Neural crest cell (in vitro differentiated cells): ENCODE measurements at regions not wholly inside any gene's neighbourhood (a gene's known extent, or its start where the extent isn't known, plus 50 kb on each side); places are given as distances from the start of the nearest gene placed in this dataset.
"Not testable (repeated sequence)": the region's sequence is repeated elsewhere in the genome, so short reads cannot be mapped to it uniquely, and the experiment has no call there.

Experiments used
- DNase-seq: peaks from one replicate; pipeline ENCODE4 v3.0.0; 2021; ENCODE audit warnings: low read depth, mixed read lengths, low spot score
- H3K27ac Mint-ChIP-seq: one replicate; pipeline ENCODE4 v1.8.0; 2021; ENCODE audit warnings: mild to moderate bottlenecking, mixed read lengths; ENCODE audit not compliant: unreplicated experiment
- H3K27me3 Mint-ChIP-seq: 2 replicates; pipeline ENCODE4 v1.8.0; 2021; ENCODE audit warnings: low read depth, mild to moderate bottlenecking, mixed read lengths
- H3K36me3 Mint-ChIP-seq: 2 replicates; pipeline ENCODE4 v1.8.0; 2021; ENCODE audit warnings: low read depth, mild to moderate bottlenecking, mixed read lengths
- H3K4me1 Mint-ChIP-seq: 2 replicates; pipeline ENCODE4 v1.8.0; 2021; ENCODE audit warnings: mixed read lengths
- H3K4me3 Mint-ChIP-seq: one replicate; pipeline ENCODE4 v1.8.0; 2021; ENCODE audit warnings: mild to moderate bottlenecking, mixed read lengths
- H3K9me3 Mint-ChIP-seq: 2 replicates; pipeline ENCODE4 v1.8.0; 2021; ENCODE audit warnings: mixed read lengths
- CTCF ChIP-seq: fragments of 200-600 bp; sonication (generic); conservative IDR thresholded peaks from 2 replicates; pipeline ENCODE4 v1.5.0; 2021; ENCODE audit warnings: antibody characterized with exemption, mild to moderate bottlenecking

- H3K9me3 Mint-ChIP-seq, result no peaks in the 10 kb centered on the region
- no peak overlapping the region for H3K4me3 Mint-ChIP-seq
- H3K36me3 Mint-ChIP-seq, result no peaks in the 10 kb centered on the region
- no peak for DNase-seq
- H3K27ac Mint-ChIP-seq, result no peak overlapping the region
- no peaks in the 10 kb centered on the region for H3K27me3 Mint-ChIP-seq
- TF ChIP-seq CTCF, result no peak
- peaks cover 4% of the 10 kb centered on the region for H3K4me1 Mint-ChIP-seq
Measured at GRCh38 chr9:11697126-11697525, 996.1 kb upstream of the TYRP1 start.

GRCh38 chr9:11701706-11702105, 991.5 kb upstream of the TYRP1 start:
- Mint-ChIP-seq H3K27ac (no peak overlapping the region), H3K4me3 (no peak overlapping the region), H3K9me3 (no peaks in the 10 kb centered on the region), H3K4me1 (peaks cover 19% of the 10 kb centered on the region), H3K36me3 (no peaks in the 10 kb centered on the region), H3K27me3 (no peaks in the 10 kb centered on the region)
- TF ChIP-seq CTCF, result no peak
- DNase-seq, result no peak

GRCh38 chr9:11702548-11702947, 990.6 kb upstream of the TYRP1 start:
- Mint-ChIP-seq H3K27ac (no peak overlapping the region), H3K9me3 (no peaks in the 10 kb centered on the region), H3K4me3 (no peak overlapping the region), H3K4me1 (peaks cover 27% of the 10 kb centered on the region), H3K36me3 (no peaks in the 10 kb centered on the region), H3K27me3 (no peaks in the 10 kb centered on the region)
- TF ChIP-seq CTCF, result no peak
- DNase-seq, result no peak

GRCh38 chr9:11704198-11704597, 989.0 kb upstream of the TYRP1 start:
- peak overlapping the region; percentile 10 for H3K27ac Mint-ChIP-seq
- not testable (repeated sequence) for H3K36me3 Mint-ChIP-seq, H3K4me3 Mint-ChIP-seq, H3K27me3 Mint-ChIP-seq, DNase-seq, H3K9me3 Mint-ChIP-seq
- H3K4me1 Mint-ChIP-seq, result peaks cover 29% of the 10 kb centered on the region

- Mint-ChIP-seq H3K4me3 (no peak overlapping the region), H3K27me3 (no peaks in the 10 kb centered on the region), H3K9me3 (peaks cover 2% of the 10 kb centered on the region), H3K36me3 (no peaks in the 10 kb centered on the region), H3K27ac (no peak overlapping the region), H3K4me1 (peaks cover 21% of the 10 kb centered on the region)
- TF ChIP-seq CTCF, result no peak
- no peak for DNase-seq
Measured at GRCh38 chr9:11708899-11709298, 984.3 kb upstream of the TYRP1 start.

- Mint-ChIP-seq H3K27me3 (no peaks in the 10 kb centered on the region), H3K4me3 (no peak overlapping the region), H3K36me3 (no peaks in the 10 kb centered on the region), H3K4me1 (peaks cover 16% of the 10 kb centered on the region), H3K9me3 (peaks cover 2% of the 10 kb centered on the region), H3K27ac (no peak overlapping the region)
- no peak for DNase-seq
- no peak for TF ChIP-seq CTCF
Measured at GRCh38 chr9:11709567-11709966, 983.6 kb upstream of the TYRP1 start.
